Activated CD8-positive, alpha-beta T cell treated with anti-CD3 and anti-CD28 coated beads for 36 hours (primary cell): ENCODE measurements at regions not wholly inside any gene's neighbourhood (a gene's known extent, or its start where the extent isn't known, plus 50 kb on each side); places are given as distances from the start of the nearest gene placed in this dataset.

Experiments
- ATAC-seq: fragments of 200-7000 bp; cut with Tn5 transposase; one replicate; pipeline ENCODE4 v1.10.0; 2021; ENCODE audit warnings: mild to moderate bottlenecking, moderate library complexity
- CTCF ChIA-PET: fragments of 350-600 bp; sonication (Branson Sonifier 250); formaldehyde crosslinking; loops from one replicate; lab custom pipeline; 2021; ENCODE audit warnings: antibody characterized with exemption; lab: Charles Lee
- POLR2A ChIA-PET: fragments of 350-600 bp; sonication (Branson Sonifier 250); formaldehyde crosslinking; loops from one replicate; lab custom pipeline; 2021; ENCODE audit warnings: antibody characterized with exemption; lab: Charles Lee
- DNase-seq: peaks from one replicate; pipeline ENCODE4 v3.0.0-alpha.2; 2020
- H3K27ac Mint-ChIP-seq: one replicate; pipeline ENCODE4 v1.8.0; 2021; ENCODE audit warnings: mild to moderate bottlenecking, mixed read lengths
- H3K27me3 Mint-ChIP-seq: one replicate; pipeline ENCODE4 v1.8.0; 2021; ENCODE audit warnings: mixed read lengths
- H3K36me3 Mint-ChIP-seq: one replicate; pipeline ENCODE4 v1.8.0; 2021; ENCODE audit warnings: low read depth, mixed read lengths
- H3K4me1 Mint-ChIP-seq: one replicate; pipeline ENCODE4 v1.8.0; 2021; ENCODE audit warnings: low read depth, mixed read lengths
- H3K4me3 Mint-ChIP-seq: one replicate; pipeline ENCODE4 v1.8.0; 2021; ENCODE audit warnings: mild to moderate bottlenecking, moderate library complexity, mixed read lengths
- H3K9me3 Mint-ChIP-seq: one replicate; pipeline ENCODE4 v1.8.0; 2021; ENCODE audit warnings: mixed read lengths
- intact Hi-C: fragments of 100-400 bp; cut with micrococcal nuclease; formaldehyde crosslinking; loops from one replicate; pipeline ENCODE4 v1.10.0; 2022
- TF ChIP-seq, protein P1 (sequence below): fragments of 200-600 bp; IDR thresholded peaks from one replicate; pipeline ENCODE4 v1.8.0; 2022; ENCODE audit warnings: antibody characterized with exemption, mild to moderate bottlenecking

GRCh38 chr1:30597711-30598110 is 125.7 kb downstream of the MATN1 start:
- Mint-ChIP-seq H3K27ac (no peak overlapping the region), H3K4me3 (no peak overlapping the region), H3K9me3 (no peaks in the 10 kb centered on the region), H3K36me3 (no peaks in the 10 kb centered on the region), H3K4me1 (no peaks in the 10 kb centered on the region), H3K27me3 (peaks cover 11% of the 10 kb centered on the region)
- TF ChIP-seq, protein P1, sequence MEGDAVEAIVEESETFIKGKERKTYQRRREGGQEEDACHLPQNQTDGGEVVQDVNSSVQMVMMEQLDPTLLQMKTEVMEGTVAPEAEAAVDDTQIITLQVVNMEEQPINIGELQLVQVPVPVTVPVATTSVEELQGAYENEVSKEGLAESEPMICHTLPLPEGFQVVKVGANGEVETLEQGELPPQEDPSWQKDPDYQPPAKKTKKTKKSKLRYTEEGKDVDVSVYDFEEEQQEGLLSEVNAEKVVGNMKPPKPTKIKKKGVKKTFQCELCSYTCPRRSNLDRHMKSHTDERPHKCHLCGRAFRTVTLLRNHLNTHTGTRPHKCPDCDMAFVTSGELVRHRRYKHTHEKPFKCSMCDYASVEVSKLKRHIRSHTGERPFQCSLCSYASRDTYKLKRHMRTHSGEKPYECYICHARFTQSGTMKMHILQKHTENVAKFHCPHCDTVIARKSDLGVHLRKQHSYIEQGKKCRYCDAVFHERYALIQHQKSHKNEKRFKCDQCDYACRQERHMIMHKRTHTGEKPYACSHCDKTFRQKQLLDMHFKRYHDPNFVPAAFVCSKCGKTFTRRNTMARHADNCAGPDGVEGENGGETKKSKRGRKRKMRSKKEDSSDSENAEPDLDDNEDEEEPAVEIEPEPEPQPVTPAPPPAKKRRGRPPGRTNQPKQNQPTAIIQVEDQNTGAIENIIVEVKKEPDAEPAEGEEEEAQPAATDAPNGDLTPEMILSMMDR, result no peak
- ChIA-PET CTCF (no interaction called here), POLR2A (no interaction called here)
- intact Hi-C loops, result no loop called here
- DNase-seq (no peak), ATAC-seq (no peak)

- no peak for DNase-seq
- no peaks in the 10 kb centered on the region for H3K36me3 Mint-ChIP-seq
- intact Hi-C loops, result no loop called here
- ATAC-seq, result no peak
- H3K4me3 Mint-ChIP-seq, result no peak overlapping the region
- TF ChIP-seq, protein P1, result no peak
- no peak overlapping the region for H3K27ac Mint-ChIP-seq
- POLR2A ChIA-PET, result no interaction called here
- H3K9me3 Mint-ChIP-seq, result peaks cover 2% of the 10 kb centered on the region
- peaks cover 15% of the 10 kb centered on the region for H3K27me3 Mint-ChIP-seq
- CTCF ChIA-PET, result no interaction called here
- H3K4me1 Mint-ChIP-seq, result no peaks in the 10 kb centered on the region
Measured at GRCh38 chr1:30596891-30597290, 126.5 kb downstream of the MATN1 start.

- DNase-seq (no peak), ATAC-seq (no peak)
- POLR2A ChIA-PET, result no interaction called here
- TF ChIP-seq, protein P1, result no peak
- CTCF ChIA-PET, result no interaction called here
- no peak overlapping the region for H3K4me3 Mint-ChIP-seq
- peaks cover 2% of the 10 kb centered on the region for H3K9me3 Mint-ChIP-seq
- H3K36me3 Mint-ChIP-seq, result no peaks in the 10 kb centered on the region
- peaks cover 16% of the 10 kb centered on the region for H3K27me3 Mint-ChIP-seq
- intact Hi-C loops, result no loop called here
- H3K4me1 Mint-ChIP-seq, result no peaks in the 10 kb centered on the region
- no peak overlapping the region for H3K27ac Mint-ChIP-seq
Measured at GRCh38 chr1:30596470-30596869, 126.9 kb downstream of the MATN1 start.

DNA sequence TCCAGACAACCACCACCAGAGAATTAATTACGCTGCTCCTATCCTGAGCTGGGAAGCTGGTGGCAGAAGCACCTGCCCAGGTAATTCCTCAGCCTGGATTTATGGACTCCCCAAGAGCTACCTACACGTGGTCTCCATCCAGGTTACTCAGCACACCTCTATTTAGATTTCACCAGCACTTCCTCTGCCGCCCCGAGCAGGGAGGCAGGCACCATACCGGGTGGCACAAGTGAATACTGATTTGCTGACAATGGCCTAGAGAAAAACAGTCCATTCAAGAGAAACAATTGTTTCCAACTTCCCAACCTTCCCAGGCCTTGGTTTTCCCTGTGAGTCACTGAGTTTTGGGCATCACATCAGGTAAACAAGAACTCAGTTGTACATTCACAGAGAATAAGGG is 134.3 kb downstream of the MATN1 start:
- TF ChIP-seq, protein P1, result no peak
- no peak overlapping the region for H3K27ac Mint-ChIP-seq
- ChIA-PET CTCF (no interaction called here), POLR2A (no interaction called here)
- ATAC-seq (no peak), DNase-seq (no peak)
- peaks cover 2% of the 10 kb centered on the region for H3K9me3 Mint-ChIP-seq
- no peak overlapping the region for H3K4me3 Mint-ChIP-seq
- no peaks in the 10 kb centered on the region for H3K36me3 Mint-ChIP-seq
- intact Hi-C loops, result no loop called here
- peaks cover 32% of the 10 kb centered on the region for H3K27me3 Mint-ChIP-seq
- no peaks in the 10 kb centered on the region for H3K4me1 Mint-ChIP-seq

GRCh38 chr1:30588311-30589073 is 134.9 kb downstream of the MATN1 start:
- Mint-ChIP-seq H3K27ac (no peak overlapping the region), H3K4me3 (no peak overlapping the region), H3K36me3 (no peaks in the 10 kb centered on the region), H3K4me1 (no peaks in the 10 kb centered on the region), H3K9me3 (peaks cover 2% of the 10 kb centered on the region), H3K27me3 (peaks cover 34% of the 10 kb centered on the region)
- TF ChIP-seq, protein P1, result no peak
- intact Hi-C loops, result no loop called here
- ChIA-PET CTCF (no interaction called here), POLR2A (no interaction called here)
- ATAC-seq, result no peak
- no peak for DNase-seq
